ENCODE measurements at regions not wholly inside any gene's neighbourhood (a gene's known extent, or its start where the extent isn't known, plus 50 kb on each side); places are given as distances from the start of the nearest gene placed in this dataset.

- no peak for DNase-seq
Measured at GRCh38 chr1:163664671-163665335, 343.0 kb downstream of the NUF2 start.

- DNase-seq = no peak
Measured at GRCh38 chr1:163668472-163668871, 346.7 kb downstream of the NUF2 start.

- DNase-seq = no peak
Measured at GRCh38 chr1:163670989-163671757, 349.4 kb downstream of the NUF2 start.

GRCh38 chr1:163672976-163673758 is 351.4 kb downstream of the NUF2 start:
- DNase-seq = no peak

GRCh38 chr1:163673759-163674151 is 352.0 kb downstream of the NUF2 start:
- DNase-seq = no peak

- no peak for DNase-seq
Measured at GRCh38 chr1:163674236-163674635, 352.5 kb downstream of the NUF2 start.

- no peak for DNase-seq
Measured at GRCh38 chr1:163684785-163685184, 363.0 kb downstream of the NUF2 start.

GRCh38 chr1:163692266-163692665 is 370.5 kb downstream of the NUF2 start:
- DNase-seq = no peak

- no peak for DNase-seq
Measured at GRCh38 chr1:163697137-163697536, 375.4 kb downstream of the NUF2 start.

- no peak for DNase-seq
Measured at GRCh38 chr1:163701783-163702374, 380.1 kb downstream of the NUF2 start.

GRCh38 chr1:163703794-163704193 is 382.0 kb downstream of the NUF2 start:
- DNase-seq = no peak

- DNase-seq = no peak
Measured at GRCh38 chr1:163706915-163707314, 385.2 kb downstream of the NUF2 start.

- DNase-seq = no peak
Measured at GRCh38 chr1:163709636-163710035, 387.9 kb downstream of the NUF2 start.

- DNase-seq = no peak
Measured at GRCh38 chr1:163712321-163712720, 390.6 kb downstream of the NUF2 start.

- no peak for DNase-seq
Measured at GRCh38 chr1:163720294-163720693, 398.5 kb downstream of the NUF2 start.

GRCh38 chr1:163725551-163725950 is 403.8 kb downstream of the NUF2 start:
- DNase-seq = no peak

- no peak for DNase-seq
Measured at GRCh38 chr1:163730411-163730821, 408.7 kb downstream of the NUF2 start.

- DNase-seq = no peak
Measured at GRCh38 chr1:163737261-163737660, 415.5 kb downstream of the NUF2 start.

- DNase-seq = no peak
Measured at GRCh38 chr1:163744301-163744887, 422.6 kb downstream of the NUF2 start.

GRCh38 chr1:163745204-163745603 is 423.4 kb downstream of the NUF2 start:
- DNase-seq = no peak

- DNase-seq = no peak
Measured at GRCh38 chr1:163747261-163747660, 425.5 kb downstream of the NUF2 start.

GRCh38 chr1:163747855-163748254 is 426.1 kb downstream of the NUF2 start:
- DNase-seq = no peak
